ENCODE measurements at regions not wholly inside any gene's neighbourhood (a gene's known extent, or its start where the extent isn't known, plus 50 kb on each side); places are given as distances from the start of the nearest gene placed in this dataset.

- no peak for DNase-seq
- no peak overlapping the region for H3K27ac ChIP-seq
- intact Hi-C loops (cut with DNase I; ENCODE audit: low total_unique reads) = no loop called here
- H3K4me1 ChIP-seq = no peaks in the 10 kb centered on the region
- H3K27me3 ChIP-seq = no peaks in the 10 kb centered on the region
- WGBS, 5 donors = 59 to 66% (median 63%) methylated on average over 7 of the region's 7 CpGs
- H3K36me3 ChIP-seq = no peaks in the 10 kb centered on the region
- H3K4me3 ChIP-seq = no peak overlapping the region
- TF ChIP-seq EP300 (IDR thresholded peaks at IDR 0.05) = no peak
- no peak for TF ChIP-seq POLR2A (IDR thresholded peaks at IDR 0.05)
- TF ChIP-seq POLR2AphosphoS5 (IDR thresholded peaks at IDR 0.05) = no peak
- no peak for TF ChIP-seq CTCF (IDR thresholded peaks at IDR 0.05)
- peaks cover 0 to 8% (median 0%) of the 10 kb centered on the region in 4 donors for H3K9me3 ChIP-seq
Observed at GRCh38 chr18:57230861-57231585, 84.1 kb downstream of the BOD1L2 start.

GRCh38 chr18:57231864-57232263 is 85.0 kb downstream of the BOD1L2 start:
- H3K4me1 ChIP-seq = no peaks in the 10 kb centered on the region
- H3K9me3 ChIP-seq = peaks cover 0 to 8% (median 0%) of the 10 kb centered on the region in 4 donors
- H3K4me3 ChIP-seq = no peak overlapping the region
- H3K27ac ChIP-seq = no peak overlapping the region
- intact Hi-C loops (cut with DNase I; ENCODE audit: low total_unique reads) = no loop called here
- no peaks in the 10 kb centered on the region for H3K27me3 ChIP-seq
- no peaks in the 10 kb centered on the region for H3K36me3 ChIP-seq
- TF ChIP-seq POLR2AphosphoS5 (IDR thresholded peaks at IDR 0.05) (no peak), CTCF (IDR thresholded peaks at IDR 0.05) (no peak), POLR2A (IDR thresholded peaks at IDR 0.05) (no peak), EP300 (IDR thresholded peaks at IDR 0.05) (no peak)
- WGBS, 5 donors = 69 to 88% (median 82%) methylated on average over 3 of the region's 3 CpGs
- no peak for DNase-seq

- no peak for DNase-seq
- Histone ChIP-seq H3K9me3 (no peaks in the 10 kb centered on the region), H3K4me3 (no peak overlapping the region), H3K27ac (no peak overlapping the region), H3K36me3 (no peaks in the 10 kb centered on the region), H3K27me3 (no peaks in the 10 kb centered on the region), H3K4me1 (no peaks in the 10 kb centered on the region)
- intact Hi-C loops (cut with DNase I; ENCODE audit: low total_unique reads) = no loop called here
- 55 to 69% (median 60%) methylated on average over 9 of the region's 9 CpGs for WGBS, 5 donors
- TF ChIP-seq EP300 (IDR thresholded peaks at IDR 0.05) (no peak), POLR2A (IDR thresholded peaks at IDR 0.05) (no peak)
Observed at GRCh38 chr18:57234346-57234745, 87.5 kb downstream of the BOD1L2 start.

- Histone ChIP-seq H3K27ac (no peak overlapping the region), H3K4me1 (no peaks in the 10 kb centered on the region), H3K4me3 (no peak overlapping the region), H3K36me3 (no peaks in the 10 kb centered on the region), H3K27me3 (peaks cover 0 to 7% (median 0%) of the 10 kb centered on the region in 3 donors), H3K9me3 (no peaks in the 10 kb centered on the region)
- TF ChIP-seq CTCF (IDR thresholded peaks at IDR 0.05) = no peak
- no peak for TF ChIP-seq EP300 (IDR thresholded peaks at IDR 0.05)
- no peak for TF ChIP-seq POLR2AphosphoS5 (IDR thresholded peaks at IDR 0.05)
- TF ChIP-seq POLR2A (IDR thresholded peaks at IDR 0.05) = no peak
- intact Hi-C loops (cut with DNase I; ENCODE audit: low total_unique reads) = no loop called here
- 61 to 83% (median 72%) methylated on average over 3 of the region's 3 CpGs for WGBS, 5 donors
- DNase-seq = no peak
Observed at GRCh38 chr18:57241869-57242268, 95.0 kb downstream of the BOD1L2 start.

- TF ChIP-seq CTCF (IDR thresholded peaks at IDR 0.05) (no peak), POLR2A (IDR thresholded peaks at IDR 0.05) (no peak)
- WGBS, 5 donors = 49 to 61% (median 57%) methylated on average over 2 of the region's 2 CpGs
- no peak for DNase-seq
- H3K27ac ChIP-seq = no peak overlapping the region
- H3K4me3 ChIP-seq = no peak overlapping the region
- no peaks in the 10 kb centered on the region for H3K4me1 ChIP-seq
- no peaks in the 10 kb centered on the region for H3K36me3 ChIP-seq
- H3K9me3 ChIP-seq = no peaks in the 10 kb centered on the region
- peaks cover 0 to 7% (median 0%) of the 10 kb centered on the region in 3 donors for H3K27me3 ChIP-seq
- intact Hi-C loops (cut with DNase I; ENCODE audit: low total_unique reads) = no loop called here
Observed at GRCh38 chr18:57242285-57242684, 95.4 kb downstream of the BOD1L2 start.
